WTC11 (cell line): ENCODE measurements at regions not wholly inside any gene's neighbourhood (a gene's known extent, or its start where the extent isn't known, plus 50 kb on each side); places are given as distances from the start of the nearest gene placed in this dataset.

Experiments used
- ATAC-seq: fragments of 200-7000 bp; cut with Tn5 transposase; 2 replicates; pipeline ENCODE4 v1.10.0; 2021; ENCODE audit warnings: mild to moderate bottlenecking, moderate library complexity
- CTCF ChIA-PET: fragments of 300-600 bp; sonication (Branson Sonifier 250); formaldehyde crosslinking; loops from one replicate; lab custom pipeline; 2021; ENCODE audit warnings: antibody characterized with exemption; lab: Charles Lee
- POLR2A ChIA-PET: fragments of 350-600 bp; sonication (Branson Sonifier 250); formaldehyde crosslinking; loops from one replicate; lab custom pipeline; 2021; ENCODE audit warnings: antibody characterized with exemption; lab: Charles Lee
- DNase-seq: peaks from one replicate; pipeline ENCODE4 v3.0.0; 2021; ENCODE audit warnings: low spot score
- H3K27ac Mint-ChIP-seq: 2 replicates; pipeline ENCODE4 v1.8.0; 2021; ENCODE audit warnings: mixed read lengths
- H3K27me3 Mint-ChIP-seq: 2 replicates; pipeline ENCODE4 v1.8.0; 2021; ENCODE audit warnings: low read depth, mild to moderate bottlenecking, moderate library complexity, mixed read lengths
- H3K36me3 Mint-ChIP-seq: 2 replicates; pipeline ENCODE4 v1.8.0; 2021; ENCODE audit warnings: mixed read lengths
- H3K4me1 Mint-ChIP-seq: 2 replicates; pipeline ENCODE4 v1.8.0; 2022; ENCODE audit warnings: mixed read lengths
- H3K4me3 Mint-ChIP-seq: 2 replicates; pipeline ENCODE4 v1.8.0; 2021; ENCODE audit warnings: mild to moderate bottlenecking, moderate library complexity, mixed read lengths
- H3K9me3 Mint-ChIP-seq: 2 replicates; pipeline ENCODE4 v1.8.0; 2021; ENCODE audit warnings: mixed read lengths
- ELF4 ChIP-seq: sonication (generic); formaldehyde crosslinking; IDR thresholded peaks from 2 replicates; pipeline ENCODE4 v1.8.1; 2022; ENCODE audit warnings: low read depth, mild to moderate bottlenecking, moderate library complexity, missing genetic modification reagents
- KAT7 ChIP-seq: sonication (generic); formaldehyde crosslinking; IDR thresholded peaks from 2 replicates; pipeline ENCODE4 v1.8.1; 2023; ENCODE audit warnings: missing genetic modification reagents, mild to moderate bottlenecking, borderline replicate concordance
- MYBL2 ChIP-seq: sonication (generic); formaldehyde crosslinking; IDR thresholded peaks from 2 replicates; pipeline ENCODE4 v1.8.1; 2023; ENCODE audit warnings: mild to moderate bottlenecking, moderate library complexity, missing genetic modification reagents
- NFATC4 ChIP-seq: fragments of 250-450 bp; sonication (Bioruptor Pico); IDR thresholded peaks from 2 replicates; pipeline ENCODE4 v1.9.0; 2021; ENCODE audit warnings: mild to moderate bottlenecking
- NR2C2 ChIP-seq: sonication (generic); formaldehyde crosslinking; IDR thresholded peaks from 2 replicates; pipeline ENCODE4 v1.8.0; 2022; ENCODE audit warnings: mild to moderate bottlenecking, missing genetic modification reagents
- SMAD4 ChIP-seq: sonication (generic); formaldehyde crosslinking; IDR thresholded peaks from 2 replicates; pipeline ENCODE4 v1.8.0; 2022; ENCODE audit warnings: mild to moderate bottlenecking, missing genetic modification reagents
- ZNF121 ChIP-seq: sonication (generic); formaldehyde crosslinking; IDR thresholded peaks from 2 replicates; pipeline ENCODE4 v1.8.0; 2023; ENCODE audit warnings: missing genetic modification reagents
- ZNF138 ChIP-seq: sonication (generic); formaldehyde crosslinking; conservative IDR thresholded peaks from 2 replicates; pipeline ENCODE4 v1.8.1; 2022; ENCODE audit warnings: mild to moderate bottlenecking, moderate library complexity, missing genetic modification reagents
- ZNF219 ChIP-seq: sonication (generic); formaldehyde crosslinking; IDR thresholded peaks from 2 replicates; pipeline ENCODE4 v1.8.0; 2023; ENCODE audit warnings: missing genetic modification reagents, mild to moderate bottlenecking, borderline replicate concordance
- ZNF263 ChIP-seq: sonication (generic); formaldehyde crosslinking; IDR thresholded peaks from 2 replicates; pipeline ENCODE4 v1.8.1; 2022; ENCODE audit warnings: low read depth, mild to moderate bottlenecking, moderate library complexity, missing genetic modification reagents
- ZNF671 ChIP-seq: fragments of 250-450 bp; sonication (Bioruptor Pico); IDR thresholded peaks from 2 replicates; pipeline ENCODE4 v1.8.0; 2021; ENCODE audit warnings: mild to moderate bottlenecking
- TF ChIP-seq, protein P1 (sequence below): sonication (generic); formaldehyde crosslinking; IDR thresholded peaks from 2 replicates; pipeline ENCODE4 v1.8.0; 2023; ENCODE audit warnings: missing genetic modification reagents, mild to moderate bottlenecking, borderline replicate concordance
- TF ChIP-seq, protein P2 (sequence below): sonication (generic); formaldehyde crosslinking; IDR thresholded peaks from 2 replicates; pipeline ENCODE4 v1.8.1; 2022; ENCODE audit warnings: missing genetic modification reagents, borderline replicate concordance
- TF ChIP-seq, protein P3 (sequence below): sonication (generic); formaldehyde crosslinking; IDR thresholded peaks from 2 replicates; pipeline ENCODE4 v1.8.1; 2023; ENCODE audit warnings: mild to moderate bottlenecking, missing genetic modification reagents, moderate library complexity
- TF ChIP-seq, protein P4 (sequence below): fragments of 250-450 bp; sonication (Bioruptor Pico); IDR thresholded peaks from 2 replicates; pipeline ENCODE4 v1.9.0; 2021; ENCODE audit warnings: mild to moderate bottlenecking
- TF ChIP-seq, protein P5 (sequence below): sonication (generic); formaldehyde crosslinking; conservative IDR thresholded peaks from 2 replicates; pipeline ENCODE4 v1.8.1; 2023; ENCODE audit warnings: mild to moderate bottlenecking, low read depth, missing genetic modification reagents, moderate library complexity
- TF ChIP-seq, protein P6 (sequence below): sonication (generic); formaldehyde crosslinking; IDR thresholded peaks from 2 replicates; pipeline ENCODE4 v1.8.0; 2023; ENCODE audit warnings: missing genetic modification reagents
- TF ChIP-seq, protein P7 (sequence below): sonication (generic); formaldehyde crosslinking; IDR thresholded peaks from 2 replicates; pipeline ENCODE4 v1.8.0; 2022; ENCODE audit warnings: mild to moderate bottlenecking, missing genetic modification reagents
- TF ChIP-seq, protein P8 (sequence below): sonication (generic); formaldehyde crosslinking; IDR thresholded peaks from 2 replicates; pipeline ENCODE4 v1.8.0; 2023; ENCODE audit warnings: mild to moderate bottlenecking, missing genetic modification reagents

DNA sequence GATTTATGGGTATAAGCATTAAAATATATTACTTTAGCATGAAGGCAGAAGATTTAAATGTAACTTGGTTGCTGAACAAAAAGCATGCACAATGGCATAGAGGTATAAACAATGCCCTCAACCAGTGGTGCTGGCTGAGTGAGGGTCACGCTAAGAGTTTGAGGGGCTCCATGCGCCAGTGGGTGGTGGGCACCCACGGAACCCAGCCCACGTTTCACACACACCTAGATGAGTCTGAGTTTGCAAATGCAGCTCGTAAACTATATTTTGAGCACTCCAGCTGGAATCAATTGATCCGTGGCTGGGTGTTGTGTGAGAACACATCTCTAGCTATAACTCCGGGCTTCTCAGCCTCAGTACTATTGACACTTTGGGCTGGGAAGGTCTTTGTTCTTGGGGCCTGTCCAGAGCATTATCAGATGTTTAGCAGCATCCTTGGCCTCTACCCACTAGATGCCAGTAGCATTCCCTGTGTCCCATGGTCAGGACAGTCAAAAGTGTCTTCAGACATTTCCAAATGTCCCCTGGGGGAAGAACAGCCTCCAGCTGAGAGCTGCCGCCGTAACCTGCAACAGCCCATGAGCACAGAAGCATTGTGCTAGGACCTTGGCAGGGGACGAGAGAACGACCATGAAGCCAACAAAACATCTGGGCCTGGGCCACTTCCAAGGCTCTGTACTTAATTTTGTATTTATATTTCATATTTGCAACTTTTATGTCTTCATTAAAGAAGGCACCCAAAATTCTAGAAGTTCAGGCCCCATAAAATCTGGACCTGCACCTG, 108.1 kb upstream of the SOX1 start (continued):
- TF ChIP-seq, protein P1, sequence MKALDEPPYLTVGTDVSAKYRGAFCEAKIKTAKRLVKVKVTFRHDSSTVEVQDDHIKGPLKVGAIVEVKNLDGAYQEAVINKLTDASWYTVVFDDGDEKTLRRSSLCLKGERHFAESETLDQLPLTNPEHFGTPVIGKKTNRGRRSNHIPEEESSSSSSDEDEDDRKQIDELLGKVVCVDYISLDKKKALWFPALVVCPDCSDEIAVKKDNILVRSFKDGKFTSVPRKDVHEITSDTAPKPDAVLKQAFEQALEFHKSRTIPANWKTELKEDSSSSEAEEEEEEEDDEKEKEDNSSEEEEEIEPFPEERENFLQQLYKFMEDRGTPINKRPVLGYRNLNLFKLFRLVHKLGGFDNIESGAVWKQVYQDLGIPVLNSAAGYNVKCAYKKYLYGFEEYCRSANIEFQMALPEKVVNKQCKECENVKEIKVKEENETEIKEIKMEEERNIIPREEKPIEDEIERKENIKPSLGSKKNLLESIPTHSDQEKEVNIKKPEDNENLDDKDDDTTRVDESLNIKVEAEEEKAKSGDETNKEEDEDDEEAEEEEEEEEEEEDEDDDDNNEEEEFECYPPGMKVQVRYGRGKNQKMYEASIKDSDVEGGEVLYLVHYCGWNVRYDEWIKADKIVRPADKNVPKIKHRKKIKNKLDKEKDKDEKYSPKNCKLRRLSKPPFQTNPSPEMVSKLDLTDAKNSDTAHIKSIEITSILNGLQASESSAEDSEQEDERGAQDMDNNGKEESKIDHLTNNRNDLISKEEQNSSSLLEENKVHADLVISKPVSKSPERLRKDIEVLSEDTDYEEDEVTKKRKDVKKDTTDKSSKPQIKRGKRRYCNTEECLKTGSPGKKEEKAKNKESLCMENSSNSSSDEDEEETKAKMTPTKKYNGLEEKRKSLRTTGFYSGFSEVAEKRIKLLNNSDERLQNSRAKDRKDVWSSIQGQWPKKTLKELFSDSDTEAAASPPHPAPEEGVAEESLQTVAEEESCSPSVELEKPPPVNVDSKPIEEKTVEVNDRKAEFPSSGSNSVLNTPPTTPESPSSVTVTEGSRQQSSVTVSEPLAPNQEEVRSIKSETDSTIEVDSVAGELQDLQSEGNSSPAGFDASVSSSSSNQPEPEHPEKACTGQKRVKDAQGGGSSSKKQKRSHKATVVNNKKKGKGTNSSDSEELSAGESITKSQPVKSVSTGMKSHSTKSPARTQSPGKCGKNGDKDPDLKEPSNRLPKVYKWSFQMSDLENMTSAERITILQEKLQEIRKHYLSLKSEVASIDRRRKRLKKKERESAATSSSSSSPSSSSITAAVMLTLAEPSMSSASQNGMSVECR: no peak
- TF ChIP-seq, protein P2, sequence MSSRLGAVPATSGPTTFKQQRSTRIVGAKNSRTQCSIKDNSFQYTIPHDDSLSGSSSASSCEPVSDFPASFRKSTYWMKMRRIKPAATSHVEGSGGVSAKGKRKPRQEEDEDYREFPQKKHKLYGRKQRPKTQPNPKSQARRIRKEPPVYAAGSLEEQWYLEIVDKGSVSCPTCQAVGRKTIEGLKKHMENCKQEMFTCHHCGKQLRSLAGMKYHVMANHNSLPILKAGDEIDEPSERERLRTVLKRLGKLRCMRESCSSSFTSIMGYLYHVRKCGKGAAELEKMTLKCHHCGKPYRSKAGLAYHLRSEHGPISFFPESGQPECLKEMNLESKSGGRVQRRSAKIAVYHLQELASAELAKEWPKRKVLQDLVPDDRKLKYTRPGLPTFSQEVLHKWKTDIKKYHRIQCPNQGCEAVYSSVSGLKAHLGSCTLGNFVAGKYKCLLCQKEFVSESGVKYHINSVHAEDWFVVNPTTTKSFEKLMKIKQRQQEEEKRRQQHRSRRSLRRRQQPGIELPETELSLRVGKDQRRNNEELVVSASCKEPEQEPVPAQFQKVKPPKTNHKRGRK (CRISPR knock-in tag): no peak
- TF ChIP-seq NFATC4 (CRISPR knock-in tag) (no peak), MYBL2 (CRISPR knock-in tag) (no peak), KAT7 (CRISPR knock-in tag) (no peak), SMAD4 (CRISPR knock-in tag) (no peak)
- TF ChIP-seq, protein P3, sequence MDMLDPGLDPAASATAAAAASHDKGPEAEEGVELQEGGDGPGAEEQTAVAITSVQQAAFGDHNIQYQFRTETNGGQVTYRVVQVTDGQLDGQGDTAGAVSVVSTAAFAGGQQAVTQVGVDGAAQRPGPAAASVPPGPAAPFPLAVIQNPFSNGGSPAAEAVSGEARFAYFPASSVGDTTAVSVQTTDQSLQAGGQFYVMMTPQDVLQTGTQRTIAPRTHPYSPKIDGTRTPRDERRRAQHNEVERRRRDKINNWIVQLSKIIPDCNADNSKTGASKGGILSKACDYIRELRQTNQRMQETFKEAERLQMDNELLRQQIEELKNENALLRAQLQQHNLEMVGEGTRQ (CRISPR knock-in tag): no peak

DNA sequence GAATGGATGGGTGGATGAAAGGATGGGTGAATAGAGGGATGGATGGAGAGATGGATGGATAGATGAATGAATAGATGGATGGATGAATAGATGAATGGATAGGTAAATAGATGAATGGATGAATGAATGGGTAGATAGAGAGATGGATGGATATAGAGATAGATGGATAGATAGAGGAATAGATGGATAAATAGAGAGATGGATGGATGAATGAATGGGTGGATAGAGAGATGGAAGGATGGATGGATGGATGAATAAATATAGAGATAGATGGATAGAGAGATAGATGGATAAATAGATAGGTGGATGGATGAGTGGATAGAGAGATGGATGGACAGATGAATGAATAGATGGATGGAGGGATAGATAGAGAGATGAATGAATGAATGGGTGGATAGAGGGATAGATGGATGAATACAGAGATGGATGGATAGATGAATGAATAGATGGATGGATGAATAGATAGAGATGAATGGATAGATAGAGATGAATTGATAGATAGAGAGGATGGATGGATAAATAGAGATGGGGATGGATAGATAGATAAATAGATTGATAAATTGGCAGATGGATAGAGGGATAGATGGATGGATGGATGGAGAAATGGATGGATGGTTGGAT, 106.7 kb upstream of the SOX1 start:
- CTCF ChIA-PET: no interaction called here
- POLR2A ChIA-PET: no interaction called here
- DNase-seq: no peak
- ATAC-seq: no peak
- 0 out of 2 replicates have a peak, but pooled peaks cover 3% of the 10 kb centered on the region for H3K27me3 Mint-ChIP-seq
- H3K27ac Mint-ChIP-seq: no peak overlapping the region
- no peak overlapping the region for H3K4me3 Mint-ChIP-seq
- no peaks in the 10 kb centered on the region for H3K9me3 Mint-ChIP-seq
- peaks cover 8% of the 10 kb centered on the region for H3K4me1 Mint-ChIP-seq
- H3K36me3 Mint-ChIP-seq: no peaks in the 10 kb centered on the region
- TF ChIP-seq ZNF671 (CRISPR knock-in tag) (no peak), ZNF121 (CRISPR knock-in tag) (no peak), NFATC4 (CRISPR knock-in tag) (no peak), ELF4 (CRISPR knock-in tag) (no peak), ZNF138 (CRISPR knock-in tag) (no peak), NR2C2 (CRISPR knock-in tag) (no peak), ZNF263 (CRISPR knock-in tag) (no peak), ZNF219 (no peak)
- TF ChIP-seq, protein P4, sequence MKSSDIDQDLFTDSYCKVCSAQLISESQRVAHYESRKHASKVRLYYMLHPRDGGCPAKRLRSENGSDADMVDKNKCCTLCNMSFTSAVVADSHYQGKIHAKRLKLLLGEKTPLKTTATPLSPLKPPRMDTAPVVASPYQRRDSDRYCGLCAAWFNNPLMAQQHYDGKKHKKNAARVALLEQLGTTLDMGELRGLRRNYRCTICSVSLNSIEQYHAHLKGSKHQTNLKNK (CRISPR knock-in tag): no peak
- TF ChIP-seq, protein P5, sequence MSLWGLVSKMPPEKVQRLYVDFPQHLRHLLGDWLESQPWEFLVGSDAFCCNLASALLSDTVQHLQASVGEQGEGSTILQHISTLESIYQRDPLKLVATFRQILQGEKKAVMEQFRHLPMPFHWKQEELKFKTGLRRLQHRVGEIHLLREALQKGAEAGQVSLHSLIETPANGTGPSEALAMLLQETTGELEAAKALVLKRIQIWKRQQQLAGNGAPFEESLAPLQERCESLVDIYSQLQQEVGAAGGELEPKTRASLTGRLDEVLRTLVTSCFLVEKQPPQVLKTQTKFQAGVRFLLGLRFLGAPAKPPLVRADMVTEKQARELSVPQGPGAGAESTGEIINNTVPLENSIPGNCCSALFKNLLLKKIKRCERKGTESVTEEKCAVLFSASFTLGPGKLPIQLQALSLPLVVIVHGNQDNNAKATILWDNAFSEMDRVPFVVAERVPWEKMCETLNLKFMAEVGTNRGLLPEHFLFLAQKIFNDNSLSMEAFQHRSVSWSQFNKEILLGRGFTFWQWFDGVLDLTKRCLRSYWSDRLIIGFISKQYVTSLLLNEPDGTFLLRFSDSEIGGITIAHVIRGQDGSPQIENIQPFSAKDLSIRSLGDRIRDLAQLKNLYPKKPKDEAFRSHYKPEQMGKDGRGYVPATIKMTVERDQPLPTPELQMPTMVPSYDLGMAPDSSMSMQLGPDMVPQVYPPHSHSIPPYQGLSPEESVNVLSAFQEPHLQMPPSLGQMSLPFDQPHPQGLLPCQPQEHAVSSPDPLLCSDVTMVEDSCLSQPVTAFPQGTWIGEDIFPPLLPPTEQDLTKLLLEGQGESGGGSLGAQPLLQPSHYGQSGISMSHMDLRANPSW (CRISPR knock-in tag): no peak
- TF ChIP-seq, protein P6, sequence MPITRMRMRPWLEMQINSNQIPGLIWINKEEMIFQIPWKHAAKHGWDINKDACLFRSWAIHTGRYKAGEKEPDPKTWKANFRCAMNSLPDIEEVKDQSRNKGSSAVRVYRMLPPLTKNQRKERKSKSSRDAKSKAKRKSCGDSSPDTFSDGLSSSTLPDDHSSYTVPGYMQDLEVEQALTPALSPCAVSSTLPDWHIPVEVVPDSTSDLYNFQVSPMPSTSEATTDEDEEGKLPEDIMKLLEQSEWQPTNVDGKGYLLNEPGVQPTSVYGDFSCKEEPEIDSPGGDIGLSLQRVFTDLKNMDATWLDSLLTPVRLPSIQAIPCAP (CRISPR knock-in tag): no peak
- TF ChIP-seq, protein P7, sequence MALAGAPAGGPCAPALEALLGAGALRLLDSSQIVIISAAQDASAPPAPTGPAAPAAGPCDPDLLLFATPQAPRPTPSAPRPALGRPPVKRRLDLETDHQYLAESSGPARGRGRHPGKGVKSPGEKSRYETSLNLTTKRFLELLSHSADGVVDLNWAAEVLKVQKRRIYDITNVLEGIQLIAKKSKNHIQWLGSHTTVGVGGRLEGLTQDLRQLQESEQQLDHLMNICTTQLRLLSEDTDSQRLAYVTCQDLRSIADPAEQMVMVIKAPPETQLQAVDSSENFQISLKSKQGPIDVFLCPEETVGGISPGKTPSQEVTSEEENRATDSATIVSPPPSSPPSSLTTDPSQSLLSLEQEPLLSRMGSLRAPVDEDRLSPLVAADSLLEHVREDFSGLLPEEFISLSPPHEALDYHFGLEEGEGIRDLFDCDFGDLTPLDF (CRISPR knock-in tag): no peak
- TF ChIP-seq, protein P8, sequence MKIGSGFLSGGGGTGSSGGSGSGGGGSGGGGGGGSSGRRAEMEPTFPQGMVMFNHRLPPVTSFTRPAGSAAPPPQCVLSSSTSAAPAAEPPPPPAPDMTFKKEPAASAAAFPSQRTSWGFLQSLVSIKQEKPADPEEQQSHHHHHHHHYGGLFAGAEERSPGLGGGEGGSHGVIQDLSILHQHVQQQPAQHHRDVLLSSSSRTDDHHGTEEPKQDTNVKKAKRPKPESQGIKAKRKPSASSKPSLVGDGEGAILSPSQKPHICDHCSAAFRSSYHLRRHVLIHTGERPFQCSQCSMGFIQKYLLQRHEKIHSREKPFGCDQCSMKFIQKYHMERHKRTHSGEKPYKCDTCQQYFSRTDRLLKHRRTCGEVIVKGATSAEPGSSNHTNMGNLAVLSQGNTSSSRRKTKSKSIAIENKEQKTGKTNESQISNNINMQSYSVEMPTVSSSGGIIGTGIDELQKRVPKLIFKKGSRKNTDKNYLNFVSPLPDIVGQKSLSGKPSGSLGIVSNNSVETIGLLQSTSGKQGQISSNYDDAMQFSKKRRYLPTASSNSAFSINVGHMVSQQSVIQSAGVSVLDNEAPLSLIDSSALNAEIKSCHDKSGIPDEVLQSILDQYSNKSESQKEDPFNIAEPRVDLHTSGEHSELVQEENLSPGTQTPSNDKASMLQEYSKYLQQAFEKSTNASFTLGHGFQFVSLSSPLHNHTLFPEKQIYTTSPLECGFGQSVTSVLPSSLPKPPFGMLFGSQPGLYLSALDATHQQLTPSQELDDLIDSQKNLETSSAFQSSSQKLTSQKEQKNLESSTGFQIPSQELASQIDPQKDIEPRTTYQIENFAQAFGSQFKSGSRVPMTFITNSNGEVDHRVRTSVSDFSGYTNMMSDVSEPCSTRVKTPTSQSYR: no peak
